Sigmoid colon (tissue), 6 donors: ENCODE measurements at regions not wholly inside any gene's neighbourhood (a gene's known extent, or its start where the extent isn't known, plus 50 kb on each side); places are given as distances from the start of the nearest gene placed in this dataset.

Source experiments
- DNase-seq: peaks from one replicate; pipeline ENCODE4 v3.0.0-alpha.2; 2019
- H3K27ac ChIP-seq, 4 donors: fragments of 200-600 bp; sonication (generic); one replicate each; pipeline ENCODE4 v1.5.1; 2016 to 2019; ENCODE audit warnings: mild to moderate bottlenecking in 1 of 4
- H3K27me3 ChIP-seq, 3 donors: fragments of 200-600 bp; sonication (generic); one replicate each; pipeline ENCODE4 v1.5.1; 2019; ENCODE audit warnings: mild to moderate bottlenecking in 1 of 3
- H3K36me3 ChIP-seq, 4 donors: fragments of 200-600 bp; sonication (generic); one replicate each; pipeline ENCODE4 v1.5.1; 2016 to 2019
- H3K4me1 ChIP-seq, 4 donors: fragments of 200-600 bp; sonication (generic); one replicate each; pipeline ENCODE4 v1.5.1; 2017 to 2019
- H3K4me3 ChIP-seq, 4 donors: fragments of 200-600 bp; sonication (generic); one replicate each; pipeline ENCODE4 v1.5.1; 2017 to 2019; ENCODE audit warnings: mild to moderate bottlenecking in 2 of 4, moderate library complexity in 1 of 4
- H3K9me3 ChIP-seq, 4 donors: fragments of 200-600 bp in 3 of 4; sonication (generic) in 3 of 4; one replicate each; pipeline versions ENCODE4 v1.5.1 to v1.6.1; 2013 to 2019
- CTCF ChIP-seq, 4 experiments: fragments of 450-650 bp in 3 of 4; fragments of 200-600 bp in 1 of 4; IDR thresholded peaks; one replicate each; pipeline ENCODE4 v1.5.1; 2016 to 2019; ENCODE audit warnings: antibody characterized with exemption in 4 of 4, mild to moderate bottlenecking in 3 of 4, moderate library complexity in 2 of 4
- EP300 ChIP-seq, 4 donors: sonication (generic); formaldehyde crosslinking; IDR thresholded peaks; one replicate each; pipeline ENCODE4 v1.6.1; 2017; ENCODE audit warnings: antibody characterized with exemption in 4 of 4
- POLR2A ChIP-seq, 2 donors: fragments of 450-650 bp; IDR thresholded peaks; one replicate each; pipeline ENCODE4 v1.6.1; 2016; ENCODE audit warnings: antibody characterized with exemption in 2 of 2, mild to moderate bottlenecking in 2 of 2, moderate library complexity in 2 of 2
- POLR2AphosphoS5 ChIP-seq, 4 donors: sonication (generic); formaldehyde crosslinking; IDR thresholded peaks; one replicate each; pipeline ENCODE4 v1.6.1; 2017; ENCODE audit warnings: antibody characterized with exemption in 4 of 4
- WGBS, 2 donors: extraction: QIAGEN DNeasy Blood & Tissue Kit; methylation state at CpG; one replicate each; pipeline ENCODE4 v1.1.7; 2013; 5-methylcytosine and 5-hydroxymethylcytosine counted together
- intact Hi-C: fragments of 100-400 bp; cut with DNase I; formaldehyde crosslinking; loops from one replicate; pipeline ENCODE4 v1.15.1; 2023
- donor health status: healthy with polysubstance abuse.
- donor health status: healthy.

- Histone ChIP-seq H3K27ac (no peak overlapping the region), H3K9me3 (no peaks in the 10 kb centered on the region), H3K27me3 (no peaks in the 10 kb centered on the region), H3K4me3 (no peak overlapping the region), H3K36me3 (no peaks in the 10 kb centered on the region), H3K4me1 (no peaks in the 10 kb centered on the region)
- 82 to 88% methylated on average over 1 of the region's 1 CpG for WGBS, 2 donors
- no peak for DNase-seq
- TF ChIP-seq POLR2AphosphoS5 (IDR thresholded peaks at IDR 0.05) (no peak), CTCF (IDR thresholded peaks at IDR 0.05) (no peak), POLR2A (IDR thresholded peaks at IDR 0.05) (no peak), EP300 (IDR thresholded peaks at IDR 0.05) (no peak)
- intact Hi-C loops, result no loop called here
Observed at GRCh38 chr3:82521657-82522056, 760.2 kb upstream of the GBE1 start.

GRCh38 chr3:82520846-82521245 lies 759.4 kb upstream of the GBE1 start:
- Histone ChIP-seq H3K27ac (no peak overlapping the region), H3K36me3 (no peaks in the 10 kb centered on the region), H3K4me3 (no peak overlapping the region), H3K27me3 (no peaks in the 10 kb centered on the region), H3K9me3 (no peaks in the 10 kb centered on the region), H3K4me1 (no peaks in the 10 kb centered on the region)
- TF ChIP-seq POLR2A (IDR thresholded peaks at IDR 0.05), result no peak
- TF ChIP-seq POLR2AphosphoS5 (IDR thresholded peaks at IDR 0.05), result no peak
- TF ChIP-seq EP300 (IDR thresholded peaks at IDR 0.05), result no peak
- TF ChIP-seq CTCF (IDR thresholded peaks at IDR 0.05), result no peak
- intact Hi-C loops, result no loop called here
- 71 to 92% methylated on average over 2 of the region's 2 CpGs for WGBS, 2 donors
- no peak for DNase-seq

- WGBS, 2 donors, result 93 to 94% methylated on average over 16 of the region's 16 CpGs
- intact Hi-C loops, result no loop called here
- TF ChIP-seq POLR2A (IDR thresholded peaks at IDR 0.05) (no peak), EP300 (IDR thresholded peaks at IDR 0.05) (no peak), CTCF (IDR thresholded peaks at IDR 0.05) (no peak), POLR2AphosphoS5 (IDR thresholded peaks at IDR 0.05) (no peak)
- Histone ChIP-seq H3K9me3 (no peaks in the 10 kb centered on the region), H3K4me1 (no peaks in the 10 kb centered on the region), H3K4me3 (no peak overlapping the region), H3K27me3 (no peaks in the 10 kb centered on the region), H3K27ac (no peak overlapping the region), H3K36me3 (no peaks in the 10 kb centered on the region)
- DNase-seq, result no peak
Observed at GRCh38 chr3:82509951-82510603, 748.6 kb upstream of the GBE1 start.

GRCh38 chr3:82509106-82509842 lies 747.8 kb upstream of the GBE1 start:
- Histone ChIP-seq H3K4me1 (no peaks in the 10 kb centered on the region), H3K36me3 (no peaks in the 10 kb centered on the region), H3K27me3 (no peaks in the 10 kb centered on the region), H3K27ac (no peak overlapping the region), H3K9me3 (no peaks in the 10 kb centered on the region), H3K4me3 (no peak overlapping the region)
- TF ChIP-seq CTCF (IDR thresholded peaks at IDR 0.05) (no peak), POLR2AphosphoS5 (IDR thresholded peaks at IDR 0.05) (no peak), POLR2A (IDR thresholded peaks at IDR 0.05) (no peak), EP300 (IDR thresholded peaks at IDR 0.05) (no peak)
- DNase-seq, result no peak
- 86 to 93% methylated on average over 9 of the region's 9 CpGs for WGBS, 2 donors
- intact Hi-C loops, result no loop called here
